ENCODE measurements at regions not wholly inside any gene's neighbourhood (a gene's known extent, or its start where the extent isn't known, plus 50 kb on each side); places are given as distances from the start of the nearest gene placed in this dataset.

GRCh38 chr2:83191316-83191715 is 1267.8 kb downstream of the SUCLG1 start:
- TF ChIP-seq EZH2phosphoT487 (IDR thresholded peaks at IDR 0.05; ENCODE audit: insufficient read depth, low read depth) (no peak), EZH2 (IDR thresholded peaks at IDR 0.05; ENCODE audit: insufficient read depth, poor library complexity, severe bottlenecking) (no peak)

Data from GM23248 (cell line).